Coronary artery (tissue), 2 donors: ENCODE measurements at regions not wholly inside any gene's neighbourhood (a gene's known extent, or its start where the extent isn't known, plus 50 kb on each side); places are given as distances from the start of the nearest gene placed in this dataset.

Experiments
- DNase-seq: peaks from one replicate; pipeline ENCODE4 v3.0.0-alpha.2; 2017; ENCODE audit warnings: low spot score
- H3K27ac ChIP-seq, 2 donors: fragments of 200-600 bp; sonication (generic); one replicate each; pipeline ENCODE4 v1.5.1; 2016 to 2019
- H3K4me3 ChIP-seq: fragments of 200-600 bp; sonication (generic); 2 replicates; pipeline ENCODE4 v1.5.1; 2016; ENCODE audit warnings: mild to moderate bottlenecking, moderate library complexity
- TF ChIP-seq, protein P1 (sequence below): fragments of 200-600 bp; sonication (generic); IDR thresholded peaks from one replicate; pipeline ENCODE4 v1.5.1; 2019; ENCODE audit warnings: antibody characterized with exemption

DNA sequence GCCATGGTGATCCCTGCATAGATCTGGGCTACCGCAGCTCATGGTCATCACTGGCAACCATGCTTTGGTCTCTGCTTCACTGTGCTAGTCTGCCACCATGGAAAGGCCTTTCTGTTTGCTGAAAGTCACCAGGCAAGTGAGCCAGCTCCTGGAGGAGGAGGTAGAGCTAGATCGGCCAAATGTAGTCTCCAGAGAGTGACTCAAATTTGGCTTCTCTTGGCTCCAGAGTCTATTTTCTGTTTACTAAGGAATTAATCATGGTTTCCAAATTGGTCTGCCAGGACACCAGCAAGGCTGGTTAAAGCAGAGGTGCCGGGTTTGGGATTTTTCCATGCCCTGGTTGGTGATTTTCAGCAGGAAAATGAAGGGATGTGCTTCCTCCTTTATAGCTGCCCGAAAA lies 52.7 kb upstream of the IVNS1ABP start:
- no peak for DNase-seq
- Histone ChIP-seq H3K4me3 (no peak overlapping the region), H3K27ac (no peak overlapping the region)
- TF ChIP-seq, protein P1, sequence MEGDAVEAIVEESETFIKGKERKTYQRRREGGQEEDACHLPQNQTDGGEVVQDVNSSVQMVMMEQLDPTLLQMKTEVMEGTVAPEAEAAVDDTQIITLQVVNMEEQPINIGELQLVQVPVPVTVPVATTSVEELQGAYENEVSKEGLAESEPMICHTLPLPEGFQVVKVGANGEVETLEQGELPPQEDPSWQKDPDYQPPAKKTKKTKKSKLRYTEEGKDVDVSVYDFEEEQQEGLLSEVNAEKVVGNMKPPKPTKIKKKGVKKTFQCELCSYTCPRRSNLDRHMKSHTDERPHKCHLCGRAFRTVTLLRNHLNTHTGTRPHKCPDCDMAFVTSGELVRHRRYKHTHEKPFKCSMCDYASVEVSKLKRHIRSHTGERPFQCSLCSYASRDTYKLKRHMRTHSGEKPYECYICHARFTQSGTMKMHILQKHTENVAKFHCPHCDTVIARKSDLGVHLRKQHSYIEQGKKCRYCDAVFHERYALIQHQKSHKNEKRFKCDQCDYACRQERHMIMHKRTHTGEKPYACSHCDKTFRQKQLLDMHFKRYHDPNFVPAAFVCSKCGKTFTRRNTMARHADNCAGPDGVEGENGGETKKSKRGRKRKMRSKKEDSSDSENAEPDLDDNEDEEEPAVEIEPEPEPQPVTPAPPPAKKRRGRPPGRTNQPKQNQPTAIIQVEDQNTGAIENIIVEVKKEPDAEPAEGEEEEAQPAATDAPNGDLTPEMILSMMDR, result no peak

DNA sequence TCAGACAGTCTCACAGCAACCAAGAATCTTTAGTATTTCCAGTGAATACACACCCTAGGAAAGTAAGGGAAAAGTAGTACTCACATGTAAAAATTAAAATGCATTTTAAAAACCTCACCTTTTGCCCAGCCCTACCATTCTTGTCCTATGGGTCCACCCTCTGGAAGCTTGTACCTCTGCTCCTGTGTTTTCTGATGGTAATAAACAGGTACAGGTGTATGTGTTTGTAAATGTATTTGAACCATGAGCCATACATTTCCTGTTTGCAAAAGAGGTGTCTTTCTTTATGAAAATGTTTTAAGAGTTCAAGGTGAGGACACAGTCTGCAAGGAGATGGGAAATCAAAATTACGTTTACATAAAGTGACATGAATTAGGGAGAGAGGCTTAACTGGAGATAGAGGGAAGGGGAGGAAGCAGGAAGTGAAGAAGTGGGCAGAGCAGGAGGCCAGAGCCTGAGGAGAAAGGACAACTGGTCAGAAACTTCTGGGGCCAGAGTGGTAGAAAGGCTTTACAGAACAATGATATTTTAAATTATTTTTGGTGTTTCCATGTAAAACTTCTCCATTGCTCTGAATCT lies 52.0 kb upstream of the IVNS1ABP start:
- Histone ChIP-seq H3K27ac (no peak overlapping the region), H3K4me3 (no peak overlapping the region)
- no peak for DNase-seq
- TF ChIP-seq, protein P1, result no peak

GRCh38 chr1:185368313-185368855 lies 51.3 kb upstream of the IVNS1ABP start:
- DNase-seq, result no peak
- TF ChIP-seq, protein P1, result no peak
- no peak overlapping the region for H3K4me3 ChIP-seq
- H3K27ac ChIP-seq, result no peak overlapping the region

- Histone ChIP-seq H3K4me3 (no peak overlapping the region), H3K27ac (no peak overlapping the region)
- TF ChIP-seq, protein P1, result no peak
- no peak for DNase-seq
Observed at GRCh38 chr1:185367218-185367617, 50.2 kb upstream of the IVNS1ABP start.
